Esophagus squamous epithelium (tissue), 4 donors: ENCODE measurements at regions not wholly inside any gene's neighbourhood (a gene's known extent, or its start where the extent isn't known, plus 50 kb on each side); places are given as distances from the start of the nearest gene placed in this dataset.
A peak's percentile ranks its signal among the peaks of the same experiment; 100 is the strongest.

Source experiments
- CTCF ChIP-seq, 6 experiments: fragments of 450-650 bp in 4 of 6; fragments of 200-600 bp in 2 of 6; sonication (generic) in 2 of 6; IDR thresholded peaks; one replicate each; pipeline ENCODE4 v1.5.1; 2016 to 2019; ENCODE audit warnings: antibody characterized with exemption in 6 of 6, mild to moderate bottlenecking in 4 of 6, moderate library complexity in 4 of 6
- POLR2A ChIP-seq, 4 donors: fragments of 450-650 bp; IDR thresholded peaks; one replicate each; pipeline ENCODE4 v1.6.1; 2017; ENCODE audit warnings: antibody characterized with exemption in 4 of 4, mild to moderate bottlenecking in 4 of 4, moderate library complexity in 3 of 4

- TF ChIP-seq POLR2A (IDR thresholded peaks at IDR 0.05): no peak
- TF ChIP-seq CTCF (IDR thresholded peaks at IDR 0.05): peak; percentile 66 to 86 (median 79)
Measured at GRCh38 chr12:69157023-69157655, 82.2 kb upstream of the CPSF6 start.
